ENCODE measurements at regions not wholly inside any gene's neighbourhood (a gene's known extent, or its start where the extent isn't known, plus 50 kb on each side); places are given as distances from the start of the nearest gene placed in this dataset.

DNA sequence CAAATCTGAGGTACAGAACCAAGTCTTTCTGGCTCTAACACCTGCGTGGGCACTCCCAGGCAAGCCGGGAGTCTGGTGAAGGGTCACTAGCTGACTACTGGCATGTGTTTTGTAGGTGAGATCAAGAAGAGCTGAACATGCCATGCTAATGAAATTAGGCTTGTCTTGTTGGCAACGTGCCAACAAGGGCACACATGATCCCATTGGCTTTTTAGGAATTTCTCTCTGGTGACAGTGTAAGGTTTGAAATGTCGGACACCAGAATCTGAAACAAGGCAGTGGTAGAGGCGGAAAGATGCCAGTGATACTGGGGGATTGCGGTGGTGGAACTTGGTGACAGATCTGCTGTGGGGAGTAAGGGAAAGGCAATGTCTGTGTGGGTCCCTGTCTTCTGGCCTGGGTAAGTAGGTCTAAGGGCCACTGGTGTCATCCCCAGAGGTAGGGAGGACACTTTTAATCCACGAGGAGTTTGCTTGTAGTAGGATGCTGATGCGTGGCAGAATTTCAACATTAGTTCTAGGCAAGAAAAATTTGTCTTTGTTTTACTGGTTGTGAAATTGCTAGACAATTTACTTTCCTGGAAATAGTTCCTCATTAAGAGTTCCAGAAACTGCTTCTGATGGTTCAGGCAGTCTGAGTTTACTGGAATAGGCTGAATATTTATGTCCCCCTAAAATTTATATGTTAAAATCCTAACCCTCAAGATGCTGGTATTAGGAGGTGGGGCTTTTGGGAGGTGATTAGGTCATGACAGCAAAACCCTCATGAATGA, 52.6 kb upstream of the ACMSD start:
- TF ChIP-seq, protein P1, sequence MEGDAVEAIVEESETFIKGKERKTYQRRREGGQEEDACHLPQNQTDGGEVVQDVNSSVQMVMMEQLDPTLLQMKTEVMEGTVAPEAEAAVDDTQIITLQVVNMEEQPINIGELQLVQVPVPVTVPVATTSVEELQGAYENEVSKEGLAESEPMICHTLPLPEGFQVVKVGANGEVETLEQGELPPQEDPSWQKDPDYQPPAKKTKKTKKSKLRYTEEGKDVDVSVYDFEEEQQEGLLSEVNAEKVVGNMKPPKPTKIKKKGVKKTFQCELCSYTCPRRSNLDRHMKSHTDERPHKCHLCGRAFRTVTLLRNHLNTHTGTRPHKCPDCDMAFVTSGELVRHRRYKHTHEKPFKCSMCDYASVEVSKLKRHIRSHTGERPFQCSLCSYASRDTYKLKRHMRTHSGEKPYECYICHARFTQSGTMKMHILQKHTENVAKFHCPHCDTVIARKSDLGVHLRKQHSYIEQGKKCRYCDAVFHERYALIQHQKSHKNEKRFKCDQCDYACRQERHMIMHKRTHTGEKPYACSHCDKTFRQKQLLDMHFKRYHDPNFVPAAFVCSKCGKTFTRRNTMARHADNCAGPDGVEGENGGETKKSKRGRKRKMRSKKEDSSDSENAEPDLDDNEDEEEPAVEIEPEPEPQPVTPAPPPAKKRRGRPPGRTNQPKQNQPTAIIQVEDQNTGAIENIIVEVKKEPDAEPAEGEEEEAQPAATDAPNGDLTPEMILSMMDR (conservative IDR thresholded peaks at IDR 0.05; ENCODE audit: control insufficient read depth, insufficient read depth, low read depth, low read length), result no peak
- DNase-seq (ENCODE audit: low read depth), result no peak
- H3K4me3 ChIP-seq (ENCODE audit: control insufficient read depth, low read depth, low read length), result no peak overlapping the region

DNA sequence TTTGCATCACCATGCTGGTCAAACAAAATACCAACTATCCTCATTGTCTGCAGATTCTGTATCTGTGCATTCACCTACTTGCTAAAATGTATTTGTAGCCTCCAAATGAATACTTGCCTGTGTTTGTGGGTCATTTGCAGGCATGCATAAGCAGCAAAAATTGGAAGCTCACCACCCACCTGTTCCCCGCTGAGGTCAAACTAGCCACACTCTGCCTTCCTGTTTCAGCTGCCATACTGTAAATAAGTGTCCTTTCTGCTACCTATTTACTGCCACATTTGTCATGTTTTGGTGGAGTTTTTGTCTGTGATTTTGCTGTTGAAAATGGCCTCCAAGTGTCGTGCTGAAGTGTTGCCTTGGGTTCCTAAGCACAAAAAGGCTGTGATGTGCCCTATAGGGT, 50.0 kb upstream of the ACMSD start:
- TF ChIP-seq, protein P1 (conservative IDR thresholded peaks at IDR 0.05; ENCODE audit: control insufficient read depth, insufficient read depth, low read depth, low read length), result no peak
- DNase-seq (ENCODE audit: low read depth), result no peak

More for the DNA sequence above, 50.0 kb upstream of the ACMSD start:
- no peak overlapping the region for H3K4me3 ChIP-seq (ENCODE audit: control insufficient read depth, low read depth, low read length)
